ENCODE measurements at regions not wholly inside any gene's neighbourhood (a gene's known extent, or its start where the extent isn't known, plus 50 kb on each side); places are given as distances from the start of the nearest gene placed in this dataset.

GRCh38 chr1:189960769-189961168, 516.9 kb downstream of the BRINP3 start:
- no peak for TF ChIP-seq POLR2A (IDR thresholded peaks at IDR 0.05)
- TF ChIP-seq CTCF (IDR thresholded peaks at IDR 0.05), result no peak

Measured in body of pancreas (tissue), 4 donors.